Neural progenitor cell (in vitro differentiated cells): ENCODE measurements at regions not wholly inside any gene's neighbourhood (a gene's known extent, or its start where the extent isn't known, plus 50 kb on each side); places are given as distances from the start of the nearest gene placed in this dataset.

Experiments used
- DNase-seq: peaks from one replicate; pipeline ENCODE4 v3.0.0-alpha.2; 2016; ENCODE audit warnings: low spot score
- H2AFZ ChIP-seq: fragments of 200-600 bp; sonication (generic); replicated peaks from 2 replicates; pipeline ENCODE4 v1.6.1; 2016; ENCODE audit warnings: antibody characterized with exemption
- H3F3A ChIP-seq: fragments of 200-600 bp; sonication (generic); 2 replicates; pipeline ENCODE4 v1.6.1; 2016; ENCODE audit warnings: antibody characterized with exemption, low read depth
- H3K27ac ChIP-seq: fragments of 200-600 bp; sonication (generic); 2 replicates; pipeline ENCODE4 v1.5.1; 2016; ENCODE audit warnings: mild to moderate bottlenecking
- H3K27me3 ChIP-seq: fragments of 200-600 bp; sonication (generic); 2 replicates; pipeline ENCODE4 v1.6.1; 2016; ENCODE audit warnings: mild to moderate bottlenecking, moderate library complexity
- H3K36me3 ChIP-seq: fragments of 200-600 bp; sonication (generic); 2 replicates; pipeline ENCODE4 v1.5.1; 2016
- H3K4me1 ChIP-seq: fragments of 200-600 bp; sonication (generic); 2 replicates; pipeline ENCODE4 v1.6.1; 2016; ENCODE audit warnings: mixed run types
- H3K4me2 ChIP-seq: fragments of 200-600 bp; sonication (generic); 2 replicates; pipeline ENCODE4 v1.6.1; 2016
- H3K4me3 ChIP-seq: fragments of 200-600 bp; sonication (generic); 2 replicates; pipeline ENCODE4 v1.5.1; 2016
- H3K79me2 ChIP-seq: fragments of 200-600 bp; sonication (generic); 2 replicates; pipeline ENCODE4 v1.6.1; 2016; ENCODE audit warnings: low read depth
- H3K9ac ChIP-seq: fragments of 200-600 bp; sonication (generic); 2 replicates; pipeline ENCODE4 v1.6.1; 2016
- H3K9me3 ChIP-seq: fragments of 200-600 bp; sonication (generic); 2 replicates; pipeline ENCODE4 v1.5.1; 2016; ENCODE audit warnings: low read depth
- H4K20me1 ChIP-seq: fragments of 200-600 bp; sonication (generic); 2 replicates; pipeline ENCODE4 v1.6.1; 2016; ENCODE audit warnings: low read depth
- H3K27ac Mint-ChIP-seq: 3 replicates; pipeline ENCODE4 v1.8.0; 2021; ENCODE audit warnings: mixed read lengths
- H3K27me3 Mint-ChIP-seq: 2 replicates; pipeline ENCODE4 v1.8.0; 2022; ENCODE audit warnings: low read depth, mild to moderate bottlenecking, inconsistent platforms, moderate library complexity, mixed read lengths; ENCODE audit not compliant: insufficient read depth
- H3K36me3 Mint-ChIP-seq: 3 replicates; pipeline ENCODE4 v1.8.0; 2021; ENCODE audit warnings: mixed read lengths
- H3K4me1 Mint-ChIP-seq: 3 replicates; pipeline ENCODE4 v1.8.0; 2021; ENCODE audit warnings: mixed read lengths
- H3K4me3 Mint-ChIP-seq: 3 replicates; pipeline ENCODE4 v1.8.0; 2021; ENCODE audit warnings: mild to moderate bottlenecking, moderate library complexity, mixed read lengths
- H3K9me3 Mint-ChIP-seq: 3 replicates; pipeline ENCODE4 v1.8.0; 2020; ENCODE audit warnings: mixed read lengths
- EZH2 ChIP-seq: fragments of 200-600 bp; sonication (generic); IDR thresholded peaks from 2 replicates; pipeline ENCODE4 v1.6.1; 2017; ENCODE audit warnings: antibody characterized with exemption, mild to moderate bottlenecking, moderate library complexity
- EZH2phosphoT487 ChIP-seq: fragments of 200-600 bp; sonication (generic); IDR thresholded peaks from 2 replicates; pipeline ENCODE4 v1.6.1; 2017; ENCODE audit warnings: antibody characterized with exemption
- TF ChIP-seq, protein P1 (sequence below): fragments of 200-600 bp; sonication (generic); IDR thresholded peaks from 2 replicates; pipeline ENCODE4 v1.5.1; 2017; ENCODE audit warnings: antibody characterized with exemption, mild to moderate bottlenecking

DNA sequence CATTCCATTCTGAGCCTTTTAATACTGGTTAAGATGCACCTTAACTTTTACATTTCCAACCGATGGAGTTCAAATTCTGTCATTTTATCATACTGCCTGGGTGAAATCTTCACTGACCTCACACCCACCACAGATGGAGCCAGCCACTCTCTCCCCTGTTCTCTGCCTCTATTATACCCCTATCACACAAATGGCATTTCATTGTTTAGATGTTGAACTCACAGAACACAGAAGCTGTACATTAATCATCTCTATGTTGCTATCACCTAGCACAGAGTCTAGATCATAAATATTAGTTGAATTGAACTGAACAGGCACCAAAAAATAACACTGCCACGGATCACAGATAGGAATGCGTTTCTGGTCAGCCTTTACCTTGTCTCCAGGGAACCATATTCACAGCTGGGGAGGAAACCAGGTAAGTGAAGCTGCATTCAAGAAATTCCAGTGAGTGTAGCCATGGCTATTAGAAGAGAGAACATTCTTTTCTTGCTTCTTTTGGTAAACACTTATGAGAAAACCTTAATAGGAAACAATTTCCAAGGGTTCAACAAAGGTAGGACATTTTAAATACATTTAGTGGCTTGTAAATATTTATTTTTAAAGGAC, 194.9 kb upstream of the RMST start:
- H3K27me3 Mint-ChIP-seq = no peaks in the 10 kb centered on the region
- H3K4me1 Mint-ChIP-seq = peaks cover 8% of the 10 kb centered on the region
- H3K9me3 Mint-ChIP-seq = peaks cover 38% of the 10 kb centered on the region
- no peak overlapping the region for H2AFZ ChIP-seq
- TF ChIP-seq EZH2 = no peak
- TF ChIP-seq, protein P1, sequence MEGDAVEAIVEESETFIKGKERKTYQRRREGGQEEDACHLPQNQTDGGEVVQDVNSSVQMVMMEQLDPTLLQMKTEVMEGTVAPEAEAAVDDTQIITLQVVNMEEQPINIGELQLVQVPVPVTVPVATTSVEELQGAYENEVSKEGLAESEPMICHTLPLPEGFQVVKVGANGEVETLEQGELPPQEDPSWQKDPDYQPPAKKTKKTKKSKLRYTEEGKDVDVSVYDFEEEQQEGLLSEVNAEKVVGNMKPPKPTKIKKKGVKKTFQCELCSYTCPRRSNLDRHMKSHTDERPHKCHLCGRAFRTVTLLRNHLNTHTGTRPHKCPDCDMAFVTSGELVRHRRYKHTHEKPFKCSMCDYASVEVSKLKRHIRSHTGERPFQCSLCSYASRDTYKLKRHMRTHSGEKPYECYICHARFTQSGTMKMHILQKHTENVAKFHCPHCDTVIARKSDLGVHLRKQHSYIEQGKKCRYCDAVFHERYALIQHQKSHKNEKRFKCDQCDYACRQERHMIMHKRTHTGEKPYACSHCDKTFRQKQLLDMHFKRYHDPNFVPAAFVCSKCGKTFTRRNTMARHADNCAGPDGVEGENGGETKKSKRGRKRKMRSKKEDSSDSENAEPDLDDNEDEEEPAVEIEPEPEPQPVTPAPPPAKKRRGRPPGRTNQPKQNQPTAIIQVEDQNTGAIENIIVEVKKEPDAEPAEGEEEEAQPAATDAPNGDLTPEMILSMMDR = no peak
- H3K79me2 ChIP-seq = no peaks in the 10 kb centered on the region
- peaks cover 9% of the 10 kb centered on the region for H3K4me1 ChIP-seq
- H3K4me3 ChIP-seq = no peak overlapping the region
- no peak for DNase-seq
- no peaks in the 10 kb centered on the region for H4K20me1 ChIP-seq
- no peak overlapping the region for H3K4me2 ChIP-seq
- peak overlapping the region; percentile 17 for H3K27ac Mint-ChIP-seq
- H3K4me3 Mint-ChIP-seq = no peak overlapping the region
- peaks cover 18% of the 10 kb centered on the region for H3K9me3 ChIP-seq
- peaks cover 26% of the 10 kb centered on the region for H3K36me3 Mint-ChIP-seq
- H3K36me3 ChIP-seq = peaks cover 10% of the 10 kb centered on the region
- no peak overlapping the region for H3K9ac ChIP-seq
- H3K27ac ChIP-seq = no peak overlapping the region
- H3F3A ChIP-seq = peaks cover 8% of the 10 kb centered on the region
- H3K27me3 ChIP-seq = no peaks in the 10 kb centered on the region

DNA sequence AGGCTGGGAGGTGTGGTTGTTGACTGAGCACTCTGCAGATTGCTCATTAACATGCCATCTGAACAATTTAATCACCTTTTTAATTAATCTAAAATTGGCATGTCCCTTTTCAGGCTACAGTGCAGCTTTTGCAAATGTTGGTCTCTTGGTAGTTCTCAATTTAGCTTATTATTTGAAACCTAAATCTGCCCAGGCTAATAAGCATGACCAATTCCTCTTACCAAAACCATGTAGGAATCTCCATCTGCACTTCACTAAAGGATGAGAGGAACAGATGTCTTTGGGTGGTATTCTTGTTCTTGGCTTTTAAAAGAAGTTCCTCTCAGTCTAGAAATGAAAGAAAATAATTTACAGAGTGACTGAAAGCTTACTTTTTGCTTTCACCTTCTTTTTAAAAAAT, 190.1 kb upstream of the RMST start:
- H3K9ac ChIP-seq = no peak overlapping the region
- DNase-seq = no peak
- H3K4me1 ChIP-seq = peaks cover 43% of the 10 kb centered on the region
- no peak overlapping the region for H3K27ac ChIP-seq
- H3K9me3 ChIP-seq = peaks cover 18% of the 10 kb centered on the region
- H3K36me3 ChIP-seq = peaks cover 11% of the 10 kb centered on the region
- Mint-ChIP-seq H3K9me3 (peaks cover 20% of the 10 kb centered on the region), H3K4me3 (no peak overlapping the region), H3K27me3 (peaks cover 2% of the 10 kb centered on the region), H3K4me1 (peaks cover 52% of the 10 kb centered on the region), H3K36me3 (peaks cover 16% of the 10 kb centered on the region), H3K27ac (no peak overlapping the region)
- H4K20me1 ChIP-seq = peaks cover 4% of the 10 kb centered on the region
- H3K79me2 ChIP-seq = no peaks in the 10 kb centered on the region
- H3K27me3 ChIP-seq = no peaks in the 10 kb centered on the region
- no peak overlapping the region for H2AFZ ChIP-seq
- no peak overlapping the region for H3K4me2 ChIP-seq
- no peak overlapping the region for H3K4me3 ChIP-seq
- peaks cover 39% of the 10 kb centered on the region for H3F3A ChIP-seq
- TF ChIP-seq EZH2phosphoT487 (no peak), EZH2 (no peak)
- TF ChIP-seq, protein P1 = no peak

DNA sequence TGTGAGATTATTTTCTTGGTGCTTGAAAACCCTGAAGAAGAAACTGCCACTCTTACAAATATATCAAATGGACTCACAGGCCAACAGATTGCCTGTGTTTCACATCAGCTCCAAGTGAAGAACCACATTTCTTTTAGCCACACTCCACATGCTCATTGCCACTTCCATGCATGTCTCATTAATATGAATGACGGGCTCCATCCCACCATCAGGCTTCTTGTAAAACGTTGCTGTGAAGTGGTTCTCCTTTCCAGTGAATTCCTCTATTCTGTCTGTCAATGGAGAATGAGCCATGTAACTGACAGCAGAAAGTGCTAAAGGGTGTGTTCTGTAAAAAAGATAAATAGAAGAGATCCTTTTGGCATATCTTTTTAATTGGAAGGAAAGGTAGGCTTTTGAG, 188.2 kb upstream of the RMST start:
- TF ChIP-seq EZH2 (no peak), EZH2phosphoT487 (no peak)
- TF ChIP-seq, protein P1 = no peak
- H3K27ac ChIP-seq = no peak overlapping the region
- peak overlapping the region; percentile 83 for H3K4me3 Mint-ChIP-seq
- H3K4me2 ChIP-seq = peak overlapping the region; percentile 78
- H3K9me3 ChIP-seq = peaks cover 15% of the 10 kb centered on the region
- peaks cover 5% of the 10 kb centered on the region for H3K9me3 Mint-ChIP-seq
- H3K27ac Mint-ChIP-seq = peak overlapping the region; percentile 98
- no peak overlapping the region for H2AFZ ChIP-seq
- peaks cover 4% of the 10 kb centered on the region for H4K20me1 ChIP-seq
- H3K9ac ChIP-seq = no peak overlapping the region
- H3K36me3 Mint-ChIP-seq = peaks cover 10% of the 10 kb centered on the region
- H3K4me3 ChIP-seq = peak overlapping the region; percentile 24
- H3K79me2 ChIP-seq = no peaks in the 10 kb centered on the region
- H3F3A ChIP-seq = peaks cover 45% of the 10 kb centered on the region
- no peaks in the 10 kb centered on the region for H3K27me3 ChIP-seq
- peaks cover 2% of the 10 kb centered on the region for H3K27me3 Mint-ChIP-seq
- H3K36me3 ChIP-seq = peaks cover 11% of the 10 kb centered on the region
- peaks cover 67% of the 10 kb centered on the region for H3K4me1 Mint-ChIP-seq
- DNase-seq = no peak
- H3K4me1 ChIP-seq = peaks cover 45% of the 10 kb centered on the region
